CD4-positive, alpha-beta T cell treated with Interleukin-15 for 4 hours (primary cell): ENCODE measurements at regions not wholly inside any gene's neighbourhood (a gene's known extent, or its start where the extent isn't known, plus 50 kb on each side); places are given as distances from the start of the nearest gene placed in this dataset.

ENCODE experiments used
- DNase-seq: peaks from one replicate; pipeline ENCODE4 v3.0.0-alpha.2; 2020; ENCODE audit warnings: low spot score

GRCh38 chr20:60064554-60065196, 106.5 kb downstream of the CDH26 start:
- no peak for DNase-seq

DNA sequence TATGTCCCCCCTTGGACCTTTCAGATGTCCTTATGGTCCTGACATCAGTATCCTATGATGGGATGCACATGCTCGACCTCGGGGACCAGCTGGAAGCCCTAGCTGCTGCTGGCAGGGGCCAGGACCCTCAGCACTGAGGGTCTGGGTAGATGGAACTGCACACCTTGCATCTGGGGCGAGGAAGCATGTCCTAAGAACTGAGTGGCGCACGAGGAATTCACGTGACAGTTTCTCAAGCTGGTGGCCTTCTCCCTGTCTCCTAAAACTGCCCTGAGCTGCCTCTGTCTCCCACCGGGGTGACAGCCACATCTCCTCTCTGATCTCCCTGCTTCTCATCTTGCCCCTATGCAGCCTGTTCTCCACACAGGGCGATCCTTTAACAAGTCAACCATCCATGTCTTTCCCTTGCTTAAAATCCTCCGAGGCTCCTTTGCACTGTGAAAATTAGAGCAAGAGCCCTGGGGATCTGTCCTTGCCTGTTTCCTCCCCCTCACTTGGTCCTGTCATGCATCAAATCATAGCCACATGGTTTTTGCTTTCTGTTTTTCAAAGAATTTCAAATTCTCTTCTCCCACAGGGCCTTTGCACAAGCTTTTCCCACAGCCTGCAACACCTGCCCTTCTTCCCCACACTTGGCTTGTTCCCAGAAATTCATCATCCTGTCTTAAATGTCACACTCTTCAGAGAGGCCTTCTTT, 107.7 kb downstream of the CDH26 start:
- DNase-seq = no peak

DNA sequence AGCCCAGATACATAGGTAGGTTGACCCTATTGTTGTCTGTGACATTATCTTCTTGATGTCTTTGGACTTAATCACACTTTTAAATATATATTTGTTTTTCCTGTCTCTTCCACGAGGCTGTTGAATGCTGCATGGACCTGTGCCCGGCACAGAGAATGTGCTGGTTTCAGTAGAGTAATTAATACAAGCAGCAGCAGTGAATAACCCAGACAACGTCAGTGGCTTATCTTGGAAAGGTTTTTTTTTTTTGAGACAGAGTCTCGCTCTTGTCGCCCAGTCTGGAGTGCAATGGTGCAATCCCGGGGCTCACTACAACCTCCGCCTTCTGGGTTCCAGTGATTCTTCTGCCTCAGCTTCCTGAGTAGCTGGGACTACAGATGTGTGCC, 108.2 kb downstream of the CDH26 start:
- no peak for DNase-seq

DNA sequence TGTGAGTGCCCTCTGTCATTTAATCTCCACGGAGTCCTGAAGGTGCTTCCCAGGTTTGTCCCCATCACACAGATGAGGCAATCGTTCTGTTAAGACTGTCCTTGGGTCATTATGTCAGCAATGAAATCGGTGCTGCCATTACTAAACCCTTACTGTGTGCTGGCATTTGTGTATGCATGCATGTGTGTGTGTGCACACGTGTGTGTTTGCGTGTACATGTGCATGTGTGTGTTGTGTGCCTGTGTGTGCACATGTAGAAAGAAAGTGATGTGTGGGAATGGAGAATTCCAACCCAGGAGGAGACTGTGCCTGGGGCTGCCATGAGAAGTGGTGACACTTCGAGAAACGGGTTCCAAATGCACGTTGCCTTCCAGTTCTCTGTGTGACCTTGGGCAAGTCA, 110.3 kb downstream of the CDH26 start:
- DNase-seq = no peak

- no peak for DNase-seq
These were observed 111.4 kb downstream of the CDH26 start for GRCh38 chr20:60069656-60070055.

DNA sequence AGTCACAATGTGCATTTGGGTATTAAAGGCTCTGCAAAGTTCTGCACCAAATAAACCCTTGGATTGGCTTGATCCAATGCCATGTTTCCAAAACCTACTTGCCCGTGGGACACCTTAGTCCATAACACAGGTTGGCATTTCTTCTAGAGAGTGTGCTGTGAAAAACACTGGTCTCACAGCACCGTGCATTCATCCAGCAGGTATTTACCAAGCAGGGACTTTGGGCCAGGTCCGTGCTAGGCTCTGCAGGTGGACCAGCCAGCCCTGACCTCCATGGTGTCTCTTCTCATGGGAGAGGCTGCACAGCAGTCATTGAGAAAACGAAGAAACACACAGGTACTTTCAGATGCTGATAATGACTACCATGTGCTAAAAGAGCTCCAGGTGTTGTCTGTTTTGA, 112.6 kb downstream of the CDH26 start:
- DNase-seq = no peak

DNA sequence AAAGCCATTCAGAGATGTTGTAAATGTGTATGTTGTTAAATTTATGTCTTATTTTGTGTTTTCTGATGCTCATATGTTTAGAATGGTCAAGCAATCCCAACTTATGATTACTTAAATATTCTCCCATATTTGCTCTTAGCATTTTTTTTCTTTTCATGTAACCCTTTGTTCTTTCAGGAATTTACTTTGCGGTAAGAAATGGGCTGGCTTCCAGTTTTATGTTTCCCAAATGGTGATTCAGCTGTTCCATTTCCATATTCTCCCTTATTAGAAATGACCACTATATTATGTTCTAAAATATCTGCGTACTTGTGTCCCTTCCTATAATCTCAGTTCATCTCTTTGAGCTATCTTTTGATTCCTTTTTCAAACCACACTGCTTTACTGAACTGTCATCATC, 113.7 kb downstream of the CDH26 start:
- DNase-seq = no peak

DNA sequence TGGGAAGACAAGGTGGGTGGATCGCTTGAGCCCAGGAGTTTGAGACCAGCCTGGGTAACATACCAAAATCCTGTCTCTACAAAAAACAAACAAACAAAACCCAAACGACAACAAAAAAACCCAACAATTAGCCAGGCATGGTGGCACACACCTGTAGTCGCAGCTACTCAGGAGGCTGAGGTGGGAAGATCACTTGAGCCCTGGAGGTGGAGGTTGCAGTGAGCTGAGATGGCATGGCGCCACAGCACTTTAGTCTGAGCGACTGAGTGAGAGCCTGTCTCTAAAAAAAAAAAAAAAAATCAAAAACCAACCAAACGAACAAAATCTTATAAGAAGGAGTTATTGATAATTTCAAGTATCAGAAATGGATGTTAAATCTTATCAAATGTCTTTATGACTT, 114.9 kb downstream of the CDH26 start:
- DNase-seq = no peak

DNA sequence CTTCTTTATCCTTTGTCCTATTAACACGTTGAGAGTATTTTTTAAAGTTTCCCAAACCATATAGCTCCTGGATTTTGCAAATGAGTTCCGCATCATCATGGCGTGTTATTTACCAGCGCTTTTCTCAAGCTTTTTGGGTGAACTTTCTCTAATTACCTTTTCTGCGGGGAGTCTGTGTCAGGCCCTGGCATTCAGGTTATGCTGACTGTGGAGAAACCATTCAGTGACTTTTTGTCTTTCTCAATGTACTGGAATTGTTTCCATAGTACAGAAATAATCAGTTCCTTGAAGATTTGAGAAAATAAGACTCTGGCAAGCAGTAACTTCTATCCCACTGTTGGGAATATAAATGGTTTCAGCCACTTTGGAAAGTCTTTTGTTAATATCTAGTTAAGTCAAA, 115.3 kb downstream of the CDH26 start:
- DNase-seq = no peak

DNA sequence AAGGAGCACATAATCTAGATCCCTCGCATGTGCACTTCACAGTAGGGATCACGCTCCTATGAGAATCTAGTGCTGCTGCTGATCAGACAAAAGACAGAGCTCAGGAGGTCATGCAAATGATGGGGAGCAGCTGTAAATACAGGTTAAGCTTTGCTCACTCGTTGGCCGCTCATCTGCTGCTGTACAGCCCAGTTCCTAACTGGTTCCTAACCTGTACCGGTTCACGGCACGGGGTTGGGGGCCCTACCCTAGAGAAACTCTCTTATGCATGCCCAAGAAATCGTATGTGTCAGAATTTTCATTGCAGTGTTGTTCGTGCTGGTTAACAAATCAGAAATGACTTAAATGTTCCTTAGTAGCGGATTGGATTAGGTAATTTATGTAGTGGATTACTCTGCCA, 116.1 kb downstream of the CDH26 start:
- DNase-seq = no peak

DNA sequence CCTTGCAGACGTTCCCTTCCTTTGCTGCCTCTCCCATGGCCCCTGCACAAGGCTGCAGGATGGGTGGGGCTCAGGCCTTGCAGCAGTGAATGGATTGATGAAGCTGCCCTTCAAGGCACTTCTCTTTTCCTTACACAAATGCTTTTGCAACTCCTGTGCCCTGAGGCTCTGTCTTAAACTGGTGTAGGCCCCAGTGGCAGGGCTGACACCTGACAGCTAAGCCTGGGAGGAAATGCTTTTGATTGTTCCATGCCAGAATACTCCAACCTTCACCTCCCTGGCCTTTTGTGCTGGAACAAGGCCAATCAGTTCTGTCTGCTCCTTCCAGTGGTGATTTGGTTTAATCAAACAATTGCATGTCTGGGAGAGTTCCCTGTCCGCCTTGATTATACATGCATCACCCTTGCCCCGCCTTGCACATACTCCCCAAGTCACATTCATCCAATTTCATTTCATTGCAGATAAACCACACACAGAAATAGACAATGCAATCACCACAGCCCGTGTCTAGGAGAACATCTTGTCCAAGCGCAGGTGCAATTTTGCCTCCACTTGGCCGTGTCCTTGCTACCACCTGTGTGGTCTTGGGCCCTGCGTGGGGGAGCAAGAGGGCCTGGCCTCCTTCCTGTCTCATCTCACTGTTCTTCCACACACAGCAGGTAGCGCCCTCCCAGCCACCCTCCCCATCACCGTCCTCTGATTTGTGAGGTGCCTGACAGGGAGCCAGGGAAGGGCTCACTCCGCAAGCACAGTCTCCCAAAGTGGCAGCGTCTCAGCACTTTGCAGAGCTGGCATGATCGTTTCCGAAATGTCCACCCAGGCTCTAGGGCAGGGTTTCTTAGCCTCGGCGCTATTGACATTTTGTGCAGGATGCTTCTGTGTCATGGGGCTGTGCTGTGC, 120.4 kb downstream of the CDH26 start:
- DNase-seq = no peak

- no peak for DNase-seq
These were observed 122.2 kb downstream of the CDH26 start for GRCh38 chr20:60080401-60080800.

- no peak for DNase-seq
These were observed 127.4 kb downstream of the CDH26 start for GRCh38 chr20:60085551-60086132.

DNA sequence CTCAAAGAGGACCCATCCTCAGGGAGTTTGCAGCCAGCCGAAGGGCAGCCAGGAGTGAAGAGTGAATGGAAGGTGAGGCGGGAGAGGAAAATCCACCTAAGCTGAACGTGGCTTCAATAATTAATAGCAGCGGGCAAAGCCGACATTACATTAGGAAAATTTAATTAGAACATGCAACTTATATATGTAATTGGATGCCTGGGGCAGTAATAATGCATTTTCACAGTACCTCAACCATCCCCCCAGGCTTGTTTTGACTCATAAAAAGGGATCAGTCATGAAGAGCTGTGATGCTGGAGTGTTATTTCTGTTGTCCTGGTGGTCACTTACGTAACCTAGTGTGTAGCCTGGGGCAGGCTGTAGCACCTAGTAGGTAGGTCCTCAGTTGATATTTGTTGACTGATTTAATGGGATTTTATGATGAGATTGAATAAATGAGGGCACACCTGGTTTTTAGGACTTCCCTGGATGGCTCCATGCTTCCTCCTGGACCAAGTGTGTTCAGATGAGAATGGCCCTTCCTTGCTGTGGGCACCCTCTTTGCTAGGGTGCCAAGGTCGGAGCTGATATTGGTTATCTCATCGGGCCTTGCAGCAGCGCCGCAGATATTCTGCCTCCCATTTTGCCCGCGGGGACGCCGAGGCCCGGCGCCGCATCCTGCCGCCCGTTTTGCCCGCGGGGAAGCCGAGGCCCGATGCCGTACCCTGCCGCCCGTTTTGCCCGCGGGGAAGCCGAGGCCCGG, 128.8 kb downstream of the CDH26 start:
- DNase-seq = no peak

- DNase-seq = no peak
These were observed 129.4 kb downstream of the CDH26 start for GRCh38 chr20:60087563-60088105.

DNA sequence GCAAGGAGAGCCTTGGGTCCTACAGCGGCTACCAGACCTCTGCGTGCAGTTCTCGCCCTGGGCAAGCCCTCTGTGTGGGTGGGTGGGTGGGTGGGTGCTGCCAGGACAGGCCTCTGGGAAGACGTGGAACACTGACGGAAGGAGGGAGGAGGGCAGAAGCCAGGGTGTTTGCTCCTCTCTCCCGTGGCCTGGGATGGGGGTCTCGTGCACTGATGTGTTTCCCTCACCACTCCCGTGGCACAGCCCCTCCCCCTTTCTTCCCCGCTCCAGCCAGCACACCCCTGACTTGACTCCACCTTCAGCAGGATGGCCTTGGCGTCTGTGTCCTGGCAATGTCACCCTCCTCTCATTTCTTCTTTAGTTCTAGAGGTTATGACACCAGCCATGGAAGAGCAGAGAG, 130.0 kb downstream of the CDH26 start:
- no peak for DNase-seq

GRCh38 chr20:60090631-60091030, 132.4 kb downstream of the CDH26 start:
- DNase-seq = no peak

GRCh38 chr20:60091305-60091704, 133.1 kb downstream of the CDH26 start:
- no peak for DNase-seq

DNA sequence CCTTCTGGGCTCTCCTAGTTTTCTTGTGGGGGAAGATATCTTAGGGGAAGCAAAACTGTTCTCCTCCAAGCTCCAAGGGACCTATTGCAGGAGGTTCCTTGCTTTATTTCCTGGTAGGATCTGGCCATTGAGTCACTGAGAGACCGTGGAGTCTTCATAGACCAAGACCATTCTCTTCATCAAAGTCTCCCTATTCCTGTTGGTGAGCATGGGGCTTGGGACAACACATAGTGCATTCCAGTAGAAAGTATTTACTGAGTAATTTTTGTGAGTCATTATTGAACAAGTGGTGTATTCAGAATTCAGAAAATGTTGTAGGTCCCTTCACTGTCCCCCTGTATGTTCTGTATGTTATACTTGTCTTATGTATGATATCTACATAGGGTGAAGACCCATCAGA, 133.6 kb downstream of the CDH26 start:
- DNase-seq = no peak

DNA sequence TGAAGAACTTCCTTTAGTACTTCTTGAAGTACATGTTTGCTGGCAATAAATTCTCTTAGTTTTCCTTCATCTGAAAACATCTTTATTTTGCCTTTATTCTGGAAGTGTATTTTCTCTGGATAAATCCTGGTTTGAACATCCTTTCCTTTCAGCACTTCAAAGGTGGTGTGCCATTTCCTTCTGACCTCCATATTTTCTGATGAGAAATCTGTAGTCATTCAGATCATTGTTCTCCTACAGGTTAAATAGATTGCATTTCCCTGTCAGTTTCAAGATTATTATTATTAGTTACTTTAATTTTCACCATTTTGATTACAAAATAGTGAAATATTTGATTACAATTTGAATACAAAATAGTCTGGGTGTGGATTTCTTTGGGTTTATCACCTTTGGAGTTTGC, 134.5 kb downstream of the CDH26 start:
- no peak for DNase-seq

GRCh38 chr20:60095456-60095855, 137.2 kb downstream of the CDH26 start:
- DNase-seq = no peak

DNA sequence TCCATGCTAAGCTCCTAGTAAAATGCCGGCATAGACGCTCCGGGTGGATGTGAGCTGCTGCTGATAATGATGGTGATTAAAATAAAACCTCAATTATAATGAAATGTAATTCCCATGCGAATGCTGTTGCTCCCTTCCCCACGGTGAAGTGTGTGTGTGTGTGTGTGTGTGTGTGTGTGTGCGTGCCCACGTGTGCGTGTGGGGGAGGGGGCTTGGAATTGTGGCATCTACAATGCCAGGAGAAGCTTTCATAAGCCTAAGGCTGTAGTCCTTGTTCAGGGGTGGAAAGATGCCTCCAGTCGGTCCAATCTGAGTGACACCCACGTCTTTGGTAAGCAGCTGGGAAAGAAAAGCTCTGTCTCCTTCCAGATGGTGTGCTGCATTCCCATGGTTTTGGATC, 137.9 kb downstream of the CDH26 start:
- no peak for DNase-seq
